GM19239 (cell line): ENCODE measurements at regions not wholly inside any gene's neighbourhood (a gene's known extent, or its start where the extent isn't known, plus 50 kb on each side); places are given as distances from the start of the nearest gene placed in this dataset.

Source experiments
- DNase-seq: peaks from one replicate; pipeline ENCODE4 v3.0.0; 2011; ENCODE audit warnings: low spot score; ENCODE audit not compliant: insufficient read length
- FAIRE-seq: peaks from 2 replicates; lab custom pipeline; 2011; peaks lifted over from hg19 to GRCh38; lab: Jason Lieb, UNC

DNA sequence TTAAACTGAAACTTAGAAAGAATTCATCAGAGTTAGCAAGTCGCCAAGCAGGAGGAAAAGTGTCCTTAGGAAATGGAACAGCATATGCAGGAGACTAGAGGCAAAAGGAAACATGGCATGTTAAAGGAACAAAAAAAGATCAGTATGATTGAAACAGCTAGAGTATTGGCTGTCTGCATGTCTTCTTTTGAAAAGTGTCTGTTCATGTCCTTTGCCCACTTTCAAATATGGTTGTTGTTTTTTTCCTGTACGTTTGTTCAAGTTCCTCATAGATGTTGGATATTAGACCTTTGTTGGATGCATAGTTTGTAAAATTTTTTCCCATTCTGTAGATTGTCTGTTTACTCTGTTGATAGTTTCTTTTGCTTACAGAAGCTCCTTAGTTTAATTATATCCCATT, 161.6 kb downstream of the NR4A2 start:
- no peak for FAIRE-seq
- DNase-seq: no peak

- DNase-seq (no peak), FAIRE-seq (no peak)
Measured at GRCh38 chr2:156165742-156166141, 166.8 kb downstream of the NR4A2 start.

- no peak for FAIRE-seq
- no peak for DNase-seq
Measured at GRCh38 chr2:156164091-156164720, 168.3 kb downstream of the NR4A2 start.

DNA sequence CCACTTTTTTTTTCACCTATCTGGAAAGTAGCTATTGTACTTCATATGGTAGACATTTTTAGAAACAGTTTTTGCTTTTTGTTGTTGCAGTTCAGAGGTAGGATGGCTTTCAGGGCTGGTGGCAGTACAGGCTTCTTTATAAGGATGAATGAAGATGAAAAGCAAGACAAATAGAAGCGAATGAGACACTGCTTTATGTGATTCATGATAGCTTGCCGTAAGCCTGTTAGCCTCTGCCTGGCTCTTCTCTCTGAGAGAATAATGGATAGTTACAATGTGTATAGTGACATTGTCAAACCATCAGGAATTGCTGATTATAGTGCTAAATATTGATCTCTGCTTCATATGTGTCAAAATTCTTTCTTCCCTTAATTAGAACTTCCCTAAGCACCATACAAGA, 173.7 kb downstream of the NR4A2 start:
- FAIRE-seq (no peak), DNase-seq (no peak)

DNA sequence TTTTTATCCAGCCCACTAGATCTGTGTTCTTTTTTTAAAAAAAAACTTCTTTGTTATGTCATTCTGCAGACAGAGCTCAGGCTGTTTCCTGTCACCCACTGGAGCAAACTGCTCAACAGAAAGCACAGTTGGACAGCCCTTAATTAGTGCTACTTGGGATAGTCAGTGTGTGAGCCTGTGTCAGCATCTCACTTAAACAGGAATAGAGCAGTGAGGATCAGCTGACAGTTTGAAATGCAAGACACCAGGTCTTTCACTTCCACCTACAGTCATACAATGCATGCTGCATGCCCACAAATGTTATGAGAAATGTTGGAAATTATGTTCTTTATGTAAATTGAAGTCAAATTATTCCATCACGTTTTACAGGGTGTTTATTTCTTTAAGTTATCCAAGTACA, 174.9 kb downstream of the NR4A2 start:
- no peak for FAIRE-seq
- DNase-seq: no peak

DNA sequence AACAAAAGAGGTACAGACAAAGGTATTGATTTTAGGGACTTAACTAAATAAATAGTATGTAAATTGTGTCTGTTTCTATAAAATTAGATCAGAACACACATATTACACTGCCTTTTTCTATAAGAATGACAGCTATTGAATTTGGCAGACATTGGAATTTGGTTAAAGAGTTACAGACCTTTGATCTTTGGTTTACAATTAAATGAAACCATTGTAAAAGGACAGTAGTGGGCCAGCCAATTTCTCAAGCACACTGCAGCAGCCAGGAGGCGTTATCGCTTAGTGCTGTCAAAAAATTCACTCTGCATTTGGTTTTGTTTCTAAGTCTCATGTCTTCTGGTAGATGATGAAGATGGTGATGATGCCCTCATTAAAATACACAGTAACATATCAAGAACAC, 175.9 kb downstream of the NR4A2 start:
- FAIRE-seq (no peak), DNase-seq (no peak)

DNA sequence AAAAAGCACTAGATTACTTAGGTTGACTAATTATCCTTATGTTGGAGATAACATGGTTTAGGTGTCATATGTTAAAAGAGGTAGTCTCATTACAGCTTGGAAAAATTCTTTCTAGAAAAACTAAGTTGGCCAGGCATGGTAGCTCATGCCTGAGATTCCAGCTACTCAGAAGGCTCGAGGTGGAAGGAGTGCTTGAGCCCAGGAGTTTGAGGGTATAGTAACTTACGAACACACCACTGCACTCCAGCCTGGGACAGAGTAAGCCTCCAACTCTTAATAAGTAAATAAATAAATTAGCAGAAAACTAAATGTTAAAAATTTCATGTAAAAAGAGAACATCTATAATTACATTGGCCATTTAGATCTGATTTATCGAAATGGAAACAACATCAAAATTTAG, 177.2 kb downstream of the NR4A2 start:
- no peak for DNase-seq

DNA sequence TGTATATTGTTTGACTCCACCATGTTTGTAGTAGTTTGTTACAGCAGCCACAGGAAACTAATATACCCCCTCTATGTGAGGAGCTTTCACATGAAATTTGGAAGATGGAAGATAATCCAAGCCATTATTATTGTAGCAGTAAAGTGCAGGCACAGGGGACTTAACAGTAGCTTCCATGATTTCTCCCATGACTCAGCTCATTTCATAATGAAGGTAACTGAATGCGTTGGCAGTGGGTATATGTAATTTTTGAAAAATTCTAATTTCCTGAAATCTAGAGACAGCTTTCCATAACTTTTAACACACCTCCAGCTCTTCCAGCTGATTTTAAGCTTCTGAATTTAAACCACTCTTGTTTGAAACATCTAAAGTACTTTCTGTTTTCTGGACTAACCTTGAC, 181.2 kb downstream of the NR4A2 start:
- FAIRE-seq: no peak
- DNase-seq: no peak

More for the DNA sequence above, 177.2 kb downstream of the NR4A2 start:
- FAIRE-seq: no peak

- no peak for DNase-seq
- no peak for FAIRE-seq
Measured at GRCh38 chr2:156147594-156148330, 184.8 kb downstream of the NR4A2 start.

DNA sequence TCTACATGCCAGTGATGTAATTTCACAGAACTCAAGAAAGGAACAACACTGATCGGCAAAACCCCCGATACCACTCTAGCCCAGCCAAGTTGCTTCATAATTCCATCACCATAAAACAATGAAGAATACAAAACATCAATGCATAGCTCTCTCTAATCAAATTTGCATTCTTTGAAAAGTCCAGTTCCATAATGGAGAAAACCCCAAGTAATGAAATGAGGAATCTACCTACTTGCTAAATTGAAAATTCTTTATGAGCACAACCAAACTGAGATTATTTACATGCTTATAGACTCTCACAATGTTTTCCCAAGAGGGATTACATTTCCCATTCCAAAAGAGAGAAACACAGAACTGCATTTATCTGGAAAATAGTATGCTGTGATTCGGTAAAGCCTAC, 186.5 kb downstream of the NR4A2 start:
- DNase-seq (no peak), FAIRE-seq (no peak)

- FAIRE-seq (no peak), DNase-seq (no peak)
Measured at GRCh38 chr2:156145469-156145868, 187.1 kb downstream of the NR4A2 start.

GRCh38 chr2:156136566-156136965, 196.0 kb downstream of the NR4A2 start:
- no peak for DNase-seq
- FAIRE-seq: no peak

DNA sequence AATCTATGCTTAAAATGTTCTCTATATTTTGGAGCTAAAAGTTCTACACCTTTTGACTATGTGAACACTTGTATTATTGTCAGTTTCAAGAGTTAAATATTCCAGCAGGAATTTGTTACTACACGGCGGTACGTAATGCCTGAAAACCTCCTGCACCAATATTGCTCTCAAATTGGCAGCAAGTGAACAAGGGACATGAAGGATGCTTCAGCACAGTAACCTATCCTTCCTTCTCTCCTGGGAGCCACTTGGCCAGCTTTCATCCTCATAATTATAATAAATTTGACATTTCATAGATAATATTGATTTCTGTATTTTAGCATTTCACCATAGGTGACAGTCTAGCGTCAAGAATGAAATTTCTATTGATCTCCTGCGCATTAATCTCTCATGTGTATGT, 197.6 kb downstream of the NR4A2 start:
- no peak for FAIRE-seq
- DNase-seq: no peak

- FAIRE-seq (no peak), DNase-seq (no peak)
Measured at GRCh38 chr2:156132941-156133340, 199.6 kb downstream of the NR4A2 start.

DNA sequence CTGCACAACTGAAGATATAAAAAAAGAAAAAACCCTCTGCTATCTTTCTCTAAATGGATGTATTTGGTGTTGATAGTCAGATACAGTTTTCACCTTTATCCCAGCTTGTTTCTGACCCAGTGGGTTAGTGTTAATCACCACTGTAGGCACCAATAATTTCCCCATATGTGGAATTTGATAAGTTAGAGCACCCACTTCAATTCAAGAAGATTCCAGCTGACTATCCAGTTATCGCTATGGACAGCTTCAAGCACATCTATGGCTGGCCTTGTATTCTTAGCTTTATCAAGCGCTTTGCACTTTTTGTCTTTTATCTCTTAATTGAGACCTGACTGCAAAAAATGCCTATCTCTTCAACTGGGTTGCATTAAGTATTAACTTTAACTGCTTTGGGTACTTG, 200.4 kb downstream of the NR4A2 start:
- DNase-seq (no peak), FAIRE-seq (no peak)

DNA sequence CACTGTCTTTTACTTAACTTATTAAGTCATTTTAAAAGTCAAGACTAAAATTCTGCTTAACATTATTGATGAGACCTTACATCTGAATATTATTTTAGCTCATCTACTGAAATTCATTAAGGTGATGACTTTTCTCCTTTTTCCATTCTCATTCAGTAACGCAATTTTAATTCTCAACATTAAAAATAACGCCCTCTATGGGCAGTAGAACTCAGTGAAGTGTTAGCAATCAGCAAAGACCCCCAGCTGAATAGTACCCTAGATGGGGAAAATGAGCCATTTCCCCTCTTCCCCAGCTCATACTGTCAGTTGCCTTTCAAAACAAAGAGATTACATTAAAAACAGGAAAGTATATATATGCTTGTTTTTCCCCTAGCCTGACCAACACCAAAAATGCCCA, 203.3 kb downstream of the NR4A2 start:
- DNase-seq (no peak), FAIRE-seq (no peak)

DNA sequence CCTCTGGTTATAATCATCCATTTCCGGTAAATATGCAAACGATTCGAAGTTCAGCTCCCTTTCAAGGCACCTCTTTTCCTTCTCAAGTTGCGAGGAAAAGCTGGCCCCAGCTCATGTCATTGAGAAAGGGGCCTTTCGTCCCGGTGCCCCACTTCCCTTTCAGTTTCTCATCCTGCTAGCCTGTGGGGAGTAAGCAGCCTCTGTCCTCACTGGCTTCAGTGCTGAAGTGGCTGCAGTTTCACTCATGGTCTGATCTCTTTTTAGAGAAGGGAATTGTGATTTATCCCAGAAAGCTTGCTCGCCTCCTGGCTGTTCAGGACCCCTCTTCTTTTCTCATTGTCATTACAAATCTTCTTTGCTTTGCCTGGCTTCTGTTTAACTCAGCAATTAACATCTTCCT, 207.5 kb downstream of the NR4A2 start:
- DNase-seq (no peak), FAIRE-seq (no peak)

- FAIRE-seq (no peak), DNase-seq (no peak)
Measured at GRCh38 chr2:156124458-156124857, 208.1 kb downstream of the NR4A2 start.

- DNase-seq (no peak), FAIRE-seq (no peak)
Measured at GRCh38 chr2:156118753-156119416, 213.6 kb downstream of the NR4A2 start.

DNA sequence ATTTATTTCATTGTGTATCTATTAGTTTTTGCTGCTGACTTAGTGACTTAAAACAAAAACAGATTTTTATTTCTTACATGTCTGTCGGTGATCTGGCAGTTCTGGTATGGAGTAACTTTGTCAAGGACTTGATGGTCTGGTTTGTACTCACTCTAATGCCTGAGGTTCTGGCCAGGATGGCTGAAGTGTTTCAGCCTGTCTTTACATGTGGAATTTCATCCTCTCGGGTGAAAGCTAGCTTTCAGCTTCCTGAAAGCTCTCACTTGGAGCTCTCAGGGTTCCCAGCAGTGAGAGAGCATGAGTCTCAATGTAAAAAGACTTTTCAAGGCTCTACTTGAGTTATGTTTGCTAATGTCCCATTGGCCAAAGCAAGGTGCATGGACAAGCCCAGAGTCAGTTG, 216.4 kb downstream of the NR4A2 start:
- FAIRE-seq (no peak), DNase-seq (no peak)

DNA sequence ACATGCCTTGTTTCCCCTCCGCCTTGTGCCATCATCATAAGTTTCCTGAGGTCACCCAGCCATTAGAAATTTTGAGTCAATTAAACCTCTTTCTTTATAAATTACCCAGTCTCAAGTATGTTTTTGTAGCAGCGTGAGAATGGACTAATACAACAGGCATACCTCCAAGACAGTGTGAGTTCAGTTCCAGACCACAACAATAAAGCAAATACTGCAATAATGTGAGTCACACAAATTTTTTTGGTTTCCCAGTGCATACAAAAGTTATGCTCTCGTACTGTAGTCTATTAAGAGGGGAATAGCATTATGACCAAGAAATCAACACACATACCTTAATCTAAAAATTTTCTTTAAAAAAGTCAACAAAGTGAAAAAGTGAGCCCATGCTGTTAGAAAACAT, 217.2 kb downstream of the NR4A2 start:
- no peak for FAIRE-seq
- no peak for DNase-seq

DNA sequence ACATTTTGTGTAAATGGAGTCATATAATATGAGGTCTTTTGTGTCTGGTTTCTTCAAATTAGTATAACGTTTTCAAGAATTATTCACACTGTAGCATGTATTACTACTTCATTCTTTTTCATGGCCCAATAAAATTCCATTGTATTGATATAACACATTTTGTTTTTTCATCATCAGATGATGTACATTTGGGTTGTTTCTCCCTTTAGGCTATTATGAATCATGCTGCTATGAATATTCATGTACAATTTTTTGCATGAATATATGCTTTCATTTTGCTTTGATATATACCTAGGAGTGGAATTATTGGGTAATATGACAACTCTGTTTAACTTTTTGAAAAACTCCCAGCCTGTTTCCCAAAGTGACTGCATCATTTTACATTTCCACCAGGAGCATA, 220.2 kb downstream of the NR4A2 start:
- no peak for FAIRE-seq
- no peak for DNase-seq
